ENCODE measurements at regions not wholly inside any gene's neighbourhood (a gene's known extent, or its start where the extent isn't known, plus 50 kb on each side); places are given as distances from the start of the nearest gene placed in this dataset.
"Not testable (repeated sequence)": the region's sequence is repeated elsewhere in the genome, so short reads cannot be mapped to it uniquely, and the experiment has no call there.

DNA sequence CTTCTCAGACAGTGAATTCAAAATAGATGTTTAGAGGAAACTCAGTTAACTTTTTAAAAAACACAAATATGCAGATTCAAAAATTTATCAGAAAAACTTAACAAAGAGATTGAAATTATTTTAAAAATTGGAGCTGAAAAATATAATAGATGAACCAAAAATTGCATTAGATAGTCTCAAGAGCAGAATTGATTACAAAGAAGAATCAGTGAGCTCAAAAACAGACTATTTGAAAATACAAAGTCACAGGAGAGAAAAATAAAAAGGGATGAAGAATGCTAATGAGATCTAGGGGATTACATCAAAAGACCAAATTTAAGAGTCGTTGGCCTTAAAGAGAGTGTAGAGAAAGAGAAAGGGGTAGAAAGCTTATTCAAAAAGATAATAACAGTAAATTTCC, 700.5 kb downstream of the COL12A1 start:
- H3K4me3 Mint-ChIP-seq = no peak overlapping the region
- peaks cover 6% of the 10 kb centered on the region for H3K36me3 Mint-ChIP-seq
- TF ChIP-seq, protein P1, sequence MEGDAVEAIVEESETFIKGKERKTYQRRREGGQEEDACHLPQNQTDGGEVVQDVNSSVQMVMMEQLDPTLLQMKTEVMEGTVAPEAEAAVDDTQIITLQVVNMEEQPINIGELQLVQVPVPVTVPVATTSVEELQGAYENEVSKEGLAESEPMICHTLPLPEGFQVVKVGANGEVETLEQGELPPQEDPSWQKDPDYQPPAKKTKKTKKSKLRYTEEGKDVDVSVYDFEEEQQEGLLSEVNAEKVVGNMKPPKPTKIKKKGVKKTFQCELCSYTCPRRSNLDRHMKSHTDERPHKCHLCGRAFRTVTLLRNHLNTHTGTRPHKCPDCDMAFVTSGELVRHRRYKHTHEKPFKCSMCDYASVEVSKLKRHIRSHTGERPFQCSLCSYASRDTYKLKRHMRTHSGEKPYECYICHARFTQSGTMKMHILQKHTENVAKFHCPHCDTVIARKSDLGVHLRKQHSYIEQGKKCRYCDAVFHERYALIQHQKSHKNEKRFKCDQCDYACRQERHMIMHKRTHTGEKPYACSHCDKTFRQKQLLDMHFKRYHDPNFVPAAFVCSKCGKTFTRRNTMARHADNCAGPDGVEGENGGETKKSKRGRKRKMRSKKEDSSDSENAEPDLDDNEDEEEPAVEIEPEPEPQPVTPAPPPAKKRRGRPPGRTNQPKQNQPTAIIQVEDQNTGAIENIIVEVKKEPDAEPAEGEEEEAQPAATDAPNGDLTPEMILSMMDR (conservative IDR thresholded peaks at IDR 0.05) = no peak
- peaks cover 7% of the 10 kb centered on the region for H3K9me3 Mint-ChIP-seq
- H3K27ac Mint-ChIP-seq = no peak overlapping the region
- no peaks in the 10 kb centered on the region for H3K4me1 Mint-ChIP-seq (ENCODE audit: unreplicated experiment)
- H3K27me3 Mint-ChIP-seq = no peaks in the 10 kb centered on the region
- DNase-seq (ENCODE audit: extremely low spot score, unreplicated experiment) = no peak

DNA sequence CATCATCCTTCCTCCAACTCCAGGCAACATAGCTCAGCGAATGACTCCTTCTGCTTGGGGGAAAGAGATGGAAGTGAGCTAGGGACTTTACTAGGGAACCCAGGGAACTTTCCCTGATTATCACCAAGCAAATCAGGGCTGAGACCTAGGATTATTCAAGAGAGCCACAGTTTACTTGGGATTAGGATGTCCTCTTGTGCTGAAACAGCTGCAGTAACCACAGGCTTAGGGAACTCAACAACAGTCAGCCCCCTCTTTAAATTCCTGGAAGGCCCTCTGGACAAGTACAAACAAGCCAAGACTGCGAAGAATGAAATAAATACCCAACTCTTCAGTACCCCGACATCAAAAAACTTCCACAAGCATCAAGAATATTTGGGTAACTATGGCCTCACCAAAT, 700.9 kb downstream of the COL12A1 start:
- no peak for DNase-seq (ENCODE audit: extremely low spot score, unreplicated experiment)
- Mint-ChIP-seq H3K4me1 (ENCODE audit: unreplicated experiment) (no peaks in the 10 kb centered on the region), H3K4me3 (no peak overlapping the region), H3K9me3 (peaks cover 7% of the 10 kb centered on the region), H3K36me3 (peaks cover 6% of the 10 kb centered on the region), H3K27me3 (no peaks in the 10 kb centered on the region), H3K27ac (no peak overlapping the region)
- TF ChIP-seq, protein P1 (conservative IDR thresholded peaks at IDR 0.05) = no peak

DNA sequence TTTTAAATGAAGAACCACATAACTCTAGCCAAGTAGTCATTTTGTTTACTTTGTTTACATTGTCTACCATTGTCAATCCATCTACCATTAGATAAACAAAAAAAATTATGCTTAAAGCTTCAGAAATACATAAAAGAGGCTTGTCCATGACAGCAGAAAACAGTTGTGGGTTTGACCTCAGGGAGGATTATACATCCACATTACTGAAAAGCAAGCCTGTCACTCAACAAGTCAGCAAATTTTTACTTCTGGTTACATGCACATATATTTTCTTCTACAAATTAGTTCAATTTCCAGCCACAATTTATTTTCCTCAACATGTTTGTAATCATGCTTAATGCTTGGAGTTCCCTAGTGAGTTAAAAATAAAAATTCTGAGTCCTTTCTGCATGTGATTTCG, 713.3 kb downstream of the COL12A1 start:
- TF ChIP-seq, protein P1 (conservative IDR thresholded peaks at IDR 0.05) = no peak
- peaks cover 3% of the 10 kb centered on the region for H3K27me3 Mint-ChIP-seq
- DNase-seq (ENCODE audit: extremely low spot score, unreplicated experiment) = no peak
- no peaks in the 10 kb centered on the region for H3K9me3 Mint-ChIP-seq
- H3K4me3 Mint-ChIP-seq = no peak overlapping the region
- H3K36me3 Mint-ChIP-seq = no peaks in the 10 kb centered on the region
- H3K27ac Mint-ChIP-seq = no peak overlapping the region
- H3K4me1 Mint-ChIP-seq (ENCODE audit: unreplicated experiment) = no peaks in the 10 kb centered on the region

DNA sequence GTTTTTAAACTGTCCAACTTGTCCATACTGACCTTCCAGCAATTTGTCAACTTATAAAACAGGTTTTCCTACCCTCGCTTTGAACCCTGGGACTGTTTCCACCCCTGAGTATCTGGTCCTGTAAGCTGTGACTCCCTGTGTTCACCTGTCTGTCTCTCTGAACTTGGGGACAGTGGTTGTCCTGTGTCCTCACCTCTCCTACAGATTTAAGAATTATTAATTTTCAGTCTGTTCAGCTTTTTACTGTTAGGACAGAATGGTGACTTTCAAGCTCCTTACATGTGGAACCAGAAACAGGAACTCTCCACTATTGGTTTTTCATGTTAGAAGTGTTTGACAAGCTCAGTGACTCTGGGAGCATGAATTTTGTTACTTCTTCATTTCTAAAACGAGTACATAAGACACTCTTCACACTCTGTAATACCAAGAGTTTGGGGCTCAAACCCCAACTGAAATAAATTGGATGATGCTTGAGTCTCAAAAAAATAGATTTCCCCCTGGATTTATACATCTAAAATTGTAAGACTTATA, 713.9 kb downstream of the COL12A1 start:
- DNase-seq (ENCODE audit: extremely low spot score, unreplicated experiment) = no peak
- H3K4me3 Mint-ChIP-seq = no peak overlapping the region
- H3K4me1 Mint-ChIP-seq (ENCODE audit: unreplicated experiment) = no peaks in the 10 kb centered on the region
- TF ChIP-seq, protein P1 (conservative IDR thresholded peaks at IDR 0.05) = no peak
- no peaks in the 10 kb centered on the region for H3K36me3 Mint-ChIP-seq
- no peak overlapping the region for H3K27ac Mint-ChIP-seq
- no peaks in the 10 kb centered on the region for H3K9me3 Mint-ChIP-seq
- peaks cover 3% of the 10 kb centered on the region for H3K27me3 Mint-ChIP-seq

DNA sequence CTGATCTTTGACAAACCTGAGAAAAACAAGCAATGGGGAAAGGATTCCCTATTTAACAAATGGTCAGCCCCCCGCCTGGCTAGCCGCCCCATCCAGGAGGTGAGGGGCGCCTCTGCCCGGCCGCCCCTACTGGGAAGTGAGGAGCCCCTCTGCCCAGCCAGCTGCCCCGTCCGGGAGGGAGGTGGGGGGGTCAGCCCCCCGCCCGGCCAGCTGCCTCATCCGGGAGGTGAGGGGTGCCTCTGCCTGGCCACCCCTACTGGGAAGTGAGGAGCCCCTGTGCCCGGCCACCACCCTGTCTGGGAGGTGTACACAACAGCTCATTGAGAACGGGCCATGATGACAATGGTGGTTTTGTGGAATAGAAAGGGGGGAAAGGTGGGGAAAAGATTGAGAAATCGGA, 717.1 kb downstream of the COL12A1 start:
- not testable (repeated sequence) for H3K27me3 Mint-ChIP-seq; H3K4me1 Mint-ChIP-seq (ENCODE audit: unreplicated experiment); H3K4me3 Mint-ChIP-seq; H3K36me3 Mint-ChIP-seq; H3K27ac Mint-ChIP-seq; H3K9me3 Mint-ChIP-seq; DNase-seq (ENCODE audit: extremely low spot score, unreplicated experiment)

DNA sequence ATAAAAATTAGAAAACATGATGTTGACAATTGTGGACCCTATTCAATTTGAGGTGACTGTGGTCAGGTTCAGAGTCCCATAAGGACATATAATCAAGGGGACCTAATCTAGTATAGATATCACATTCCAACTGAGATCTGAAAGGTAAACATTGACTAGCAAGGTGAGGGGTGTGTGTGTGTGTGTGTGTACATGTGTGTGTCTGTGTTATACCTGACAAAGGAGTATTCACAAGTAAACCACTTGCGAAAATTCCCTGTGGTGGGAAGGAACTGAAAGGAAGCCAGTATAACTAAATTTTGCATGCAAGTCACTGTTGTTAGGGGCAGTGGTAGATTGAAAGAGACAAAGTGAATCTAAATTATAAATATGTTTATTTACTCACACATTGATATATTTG, 723.7 kb downstream of the COL12A1 start:
- Mint-ChIP-seq H3K36me3 (no peaks in the 10 kb centered on the region), H3K4me3 (no peak overlapping the region), H3K27me3 (no peaks in the 10 kb centered on the region), H3K9me3 (no peaks in the 10 kb centered on the region), H3K4me1 (ENCODE audit: unreplicated experiment) (no peaks in the 10 kb centered on the region), H3K27ac (no peak overlapping the region)
- TF ChIP-seq, protein P1 (conservative IDR thresholded peaks at IDR 0.05) = no peak
- no peak for DNase-seq (ENCODE audit: extremely low spot score, unreplicated experiment)

Measured in type B pancreatic cell (in vitro differentiated cells).